Mesenchymal stem cell (in vitro differentiated cells and primary cell): ENCODE measurements at regions not wholly inside any gene's neighbourhood (a gene's known extent, or its start where the extent isn't known, plus 50 kb on each side); places are given as distances from the start of the nearest gene placed in this dataset.

ENCODE experiments used
- DNase-seq: peaks from one replicate; pipeline ENCODE4 v3.0.0-alpha.2; 2013
- H2AFZ ChIP-seq: one replicate; pipeline ENCODE4 v1.6.1; 2013; ENCODE audit warnings: low read depth, mild to moderate bottlenecking, control low read depth, inconsistent platforms, low read length, moderate library complexity
- H2AK5ac ChIP-seq: 2 replicates; pipeline ENCODE4 v1.6.1; 2013; ENCODE audit warnings: low read length, moderate library complexity, mild to moderate bottlenecking, inconsistent platforms; ENCODE audit not compliant: severe bottlenecking
- H2BK120ac ChIP-seq: one replicate; pipeline ENCODE4 v1.6.1; 2013; ENCODE audit warnings: low read depth, mild to moderate bottlenecking, inconsistent platforms, low read length, moderate library complexity
- H2BK12ac ChIP-seq, 2 experiments: one replicate each; pipeline ENCODE4 v1.6.1; 2013; ENCODE audit warnings: inconsistent platforms in 2 of 2, low read length in 2 of 2, mild to moderate bottlenecking in 2 of 2, moderate library complexity in 2 of 2, control low read depth in 1 of 2
- H2BK15ac ChIP-seq: one replicate; pipeline ENCODE4 v1.6.1; 2013; ENCODE audit warnings: mild to moderate bottlenecking, low read depth, inconsistent platforms; ENCODE audit not compliant: poor library complexity, severe bottlenecking
- H2BK5ac ChIP-seq: 2 replicates; pipeline ENCODE4 v1.6.1; 2013; ENCODE audit warnings: low read depth, mild to moderate bottlenecking, low read length, control low read depth, inconsistent platforms; ENCODE audit not compliant: poor library complexity, severe bottlenecking
- H3K14ac ChIP-seq, 2 experiments: one replicate each; pipeline ENCODE4 v1.6.1; 2013; ENCODE audit warnings: inconsistent platforms in 2 of 2, low read length in 2 of 2, control low read depth in 1 of 2, mild to moderate bottlenecking in 1 of 2, moderate library complexity in 1 of 2
- H3K18ac ChIP-seq, 2 experiments: one replicate each; pipeline ENCODE4 v1.6.1; 2013; ENCODE audit warnings: inconsistent platforms in 2 of 2, low read length in 2 of 2, control low read depth in 1 of 2, low read depth in 1 of 2, mild to moderate bottlenecking in 1 of 2
- H3K23ac ChIP-seq, 2 experiments: one replicate each; pipeline ENCODE4 v1.6.1; 2013; ENCODE audit warnings: inconsistent platforms in 2 of 2, low read length in 2 of 2, mild to moderate bottlenecking in 2 of 2, moderate library complexity in 2 of 2, control low read depth in 1 of 2
- H3K27ac ChIP-seq: 2 replicates; pipeline ENCODE4 v1.5.1; 2013; ENCODE audit warnings: mild to moderate bottlenecking, moderate library complexity, low read length, control low read depth, inconsistent platforms; ENCODE audit not compliant: poor library complexity, severe bottlenecking
- H3K27me3 ChIP-seq, 2 experiments: 2 replicates each; pipeline versions ENCODE4 v1.6.1 to v1.7.0; 2013; ENCODE audit warnings: low read length in 2 of 2, mild to moderate bottlenecking in 2 of 2, moderate library complexity in 2 of 2, control low read depth in 1 of 2, inconsistent platforms in 1 of 2; ENCODE audit not compliant: control insufficient read depth in 1 of 2, insufficient read depth in 1 of 2
- H3K36me3 ChIP-seq, 2 experiments: 2 replicates each; pipeline versions ENCODE4 v1.6.1 to v1.7.0; 2013; ENCODE audit warnings: low read length in 2 of 2, control low read depth in 1 of 2, inconsistent platforms in 1 of 2, low read depth in 1 of 2, mild to moderate bottlenecking in 1 of 2; ENCODE audit not compliant: insufficient read depth in 2 of 2, control insufficient read depth in 1 of 2
- H3K4ac ChIP-seq, 2 experiments: one replicate each; pipeline ENCODE4 v1.6.1; 2013; ENCODE audit warnings: inconsistent platforms in 2 of 2, low read length in 2 of 2, mild to moderate bottlenecking in 2 of 2, moderate library complexity in 2 of 2, control low read depth in 1 of 2, low read depth in 1 of 2
- H3K4me1 ChIP-seq: 2 replicates; pipeline ENCODE4 v1.6.1; 2013; ENCODE audit warnings: low read depth, low read length, control low read depth; ENCODE audit not compliant: control insufficient read depth, insufficient read depth
- H3K4me2 ChIP-seq: 2 replicates; pipeline ENCODE4 v1.6.1; 2013; ENCODE audit warnings: low read length, mild to moderate bottlenecking, inconsistent platforms; ENCODE audit not compliant: poor library complexity, severe bottlenecking
- H3K4me3 ChIP-seq, 2 experiments: 2 replicates each; pipeline versions ENCODE4 v1.5.1 to v1.7.0; 2013; ENCODE audit warnings: low read length in 2 of 2, mild to moderate bottlenecking in 2 of 2, control low read depth in 1 of 2, low read depth in 1 of 2; ENCODE audit not compliant: insufficient read depth in 1 of 2
- H3K79me1 ChIP-seq: replicated peaks from 2 replicates; pipeline ENCODE4 v1.6.1; 2013; ENCODE audit warnings: mild to moderate bottlenecking, control low read depth, low read length, inconsistent platforms; ENCODE audit not compliant: poor library complexity, severe bottlenecking
- H3K9ac ChIP-seq: 2 replicates; pipeline ENCODE4 v1.7.0; 2013; ENCODE audit warnings: mild to moderate bottlenecking, low read length, moderate library complexity
- H3K9me3 ChIP-seq: 2 replicates; pipeline ENCODE4 v1.7.0; 2013; ENCODE audit warnings: mild to moderate bottlenecking, low read length; ENCODE audit not compliant: control insufficient read depth
- H4K8ac ChIP-seq: one replicate; pipeline ENCODE4 v1.6.1; 2013; ENCODE audit warnings: inconsistent platforms, mild to moderate bottlenecking, low read length, moderate library complexity
- H4K91ac ChIP-seq: one replicate; pipeline ENCODE4 v1.6.1; 2013; ENCODE audit warnings: mild to moderate bottlenecking, low read length, inconsistent platforms
- WGBS: methylation state at CpG from one replicate; pipeline ENCODE4 v1.1.7; 2013; ENCODE audit warnings: mixed read lengths; 5-methylcytosine and 5-hydroxymethylcytosine counted together

- Histone ChIP-seq H2BK5ac (no peak overlapping the region), H2AK5ac (no peak overlapping the region), H3K18ac (no peak overlapping the region), H3K27ac (peak overlapping the region; percentile 25), H4K91ac (no peak overlapping the region), H3K4ac (no peak overlapping the region), H2BK120ac (peak overlapping the region; percentile 49), H4K8ac (peak overlapping the region; percentile 37), H3K14ac (no peak overlapping the region), H3K9ac (no peak overlapping the region), H3K4me2 (no peak overlapping the region), H3K79me1 (no peaks in the 10 kb centered on the region), H3K4me3 (no peak overlapping the region), H2BK15ac (no peak overlapping the region), H3K9me3 (no peaks in the 10 kb centered on the region), H3K36me3 (no peaks in the 10 kb centered on the region), H3K4me1 (peaks cover 3% of the 10 kb centered on the region), H3K23ac (no peak overlapping the region), H2BK12ac (peak overlapping the region in 1 of 2 experiments; percentile 28), H2AFZ (no peak overlapping the region), H3K27me3 (no peaks in the 10 kb centered on the region)
- DNase-seq = no peak
- 87% methylated on average over 3 of the region's 4 CpGs for WGBS
Observed at GRCh38 chr5:57720656-57721055, 238.0 kb upstream of the ACTBL2 start.

- Histone ChIP-seq H3K79me1 (no peaks in the 10 kb centered on the region), H4K91ac (no peak overlapping the region), H3K9me3 (no peaks in the 10 kb centered on the region), H4K8ac (no peak overlapping the region), H2BK5ac (no peak overlapping the region), H3K4me3 (no peak overlapping the region), H3K4me2 (no peak overlapping the region), H3K36me3 (no peaks in the 10 kb centered on the region), H3K4ac (no peak overlapping the region), H2AFZ (no peak overlapping the region), H3K4me1 (peaks cover 3% of the 10 kb centered on the region), H3K9ac (no peak overlapping the region), H3K27ac (no peak overlapping the region), H2BK120ac (no peak overlapping the region), H2BK12ac (no peak overlapping the region), H3K18ac (no peak overlapping the region), H3K14ac (no peak overlapping the region), H2BK15ac (no peak overlapping the region), H3K23ac (no peak overlapping the region), H3K27me3 (no peaks in the 10 kb centered on the region), H2AK5ac (no peak overlapping the region)
- WGBS = 90% methylated on average over 1 of the region's 1 CpG
- no peak for DNase-seq
Observed at GRCh38 chr5:57719216-57719615, 236.6 kb upstream of the ACTBL2 start.

GRCh38 chr5:57718155-57718554 lies 235.5 kb upstream of the ACTBL2 start:
- Histone ChIP-seq H3K79me1 (no peaks in the 10 kb centered on the region), H3K18ac (no peak overlapping the region), H3K4me1 (peaks cover 3% of the 10 kb centered on the region), H3K9ac (no peak overlapping the region), H2AK5ac (no peak overlapping the region), H2BK15ac (no peak overlapping the region), H3K4me2 (no peak overlapping the region), H2BK120ac (no peak overlapping the region), H2BK5ac (no peak overlapping the region), H4K91ac (no peak overlapping the region), H3K4me3 (no peak overlapping the region), H4K8ac (no peak overlapping the region), H3K36me3 (no peaks in the 10 kb centered on the region), H3K9me3 (no peaks in the 10 kb centered on the region), H3K23ac (no peak overlapping the region), H2AFZ (no peak overlapping the region), H3K14ac (no peak overlapping the region), H2BK12ac (no peak overlapping the region), H3K27me3 (no peaks in the 10 kb centered on the region), H3K4ac (no peak overlapping the region), H3K27ac (no peak overlapping the region)
- peak; percentile 81 for DNase-seq
- 0% methylated on average over 1 of the region's 2 CpGs for WGBS

- H3K79me1 ChIP-seq = no peaks in the 10 kb centered on the region
- 94% methylated on average over 3 of the region's 4 CpGs for WGBS
- no peak overlapping the region for H3K9ac ChIP-seq
- peak overlapping the region in 1 of 2 experiments; percentile 85 for H3K18ac ChIP-seq
- H3K4me1 ChIP-seq = peaks cover 3% of the 10 kb centered on the region
- H3K4ac ChIP-seq = no peak overlapping the region
- no peak overlapping the region for H2BK15ac ChIP-seq
- H3K4me3 ChIP-seq = no peak overlapping the region
- no peak overlapping the region for H2BK120ac ChIP-seq
- H3K9me3 ChIP-seq = no peaks in the 10 kb centered on the region
- no peak overlapping the region for H3K27ac ChIP-seq
- no peak overlapping the region for H2BK12ac ChIP-seq
- no peaks in the 10 kb centered on the region for H3K27me3 ChIP-seq
- H3K36me3 ChIP-seq = no peaks in the 10 kb centered on the region
- DNase-seq = no peak
- H3K4me2 ChIP-seq = no peak overlapping the region
- no peak overlapping the region for H2BK5ac ChIP-seq
- H2AK5ac ChIP-seq = no peak overlapping the region
- no peak overlapping the region for H2AFZ ChIP-seq
- no peak overlapping the region for H4K91ac ChIP-seq
- no peak overlapping the region for H4K8ac ChIP-seq
- H3K14ac ChIP-seq = no peak overlapping the region
- no peak overlapping the region for H3K23ac ChIP-seq
Observed at GRCh38 chr5:57717555-57717954, 234.9 kb upstream of the ACTBL2 start.
